ENCODE measurements at regions not wholly inside any gene's neighbourhood (a gene's known extent, or its start where the extent isn't known, plus 50 kb on each side); places are given as distances from the start of the nearest gene placed in this dataset.
"Not testable (repeated sequence)": the region's sequence is repeated elsewhere in the genome, so short reads cannot be mapped to it uniquely, and the experiment has no call there.

- H3K9me3 ChIP-seq (ENCODE audit: control insufficient read depth, insufficient read depth, low read depth, low read length), result no peaks in the 10 kb centered on the region
- DNase-seq (ENCODE audit: low read depth in 2 of 2), result no peak
Measured at GRCh38 chr7:65453341-65454030, 79.8 kb downstream of the ZNF92 start.

GRCh38 chr7:65454469-65454868 lies 80.8 kb downstream of the ZNF92 start:
- no peak for DNase-seq (ENCODE audit: low read depth in 2 of 2)
- H2AFZ ChIP-seq (ENCODE audit: low read length), result no peak overlapping the region
- H3K9me3 ChIP-seq (ENCODE audit: control insufficient read depth, insufficient read depth, low read depth, low read length), result no peaks in the 10 kb centered on the region
- H3K27ac ChIP-seq (ENCODE audit: insufficient read depth, low read length), result no peak overlapping the region
- H3K27me3 ChIP-seq (ENCODE audit: control insufficient read depth, insufficient read depth, low read length), result no peaks in the 10 kb centered on the region
- H3K4me1 ChIP-seq (ENCODE audit: control insufficient read depth, extremely low read depth, insufficient read depth, low read length), result no peaks in the 10 kb centered on the region
- H3K79me2 ChIP-seq (ENCODE audit: control insufficient read depth, insufficient read depth, low read length), result no peaks in the 10 kb centered on the region
- no peak overlapping the region for H3K4me3 ChIP-seq (replicated peaks in 1 of 4; ENCODE audit: control extremely low read depth in 1 of 4, insufficient read depth in 1 of 4, low read depth in 3 of 4, low read length in 4 of 4)
- no peak overlapping the region for H3K9ac ChIP-seq (ENCODE audit: insufficient read depth, low read length)
- H4K20me1 ChIP-seq (ENCODE audit: control insufficient read depth, extremely low read depth, insufficient read depth, low read length), result no peaks in the 10 kb centered on the region
- no peak for TF ChIP-seq EZH2 (IDR thresholded peaks at IDR 0.05; ENCODE audit: low read length, missing control alignments)
- TF ChIP-seq CTCF (conservative IDR thresholded peaks at IDR 0.05 in 1 of 2, IDR thresholded peaks at IDR 0.05 in 1 of 2; ENCODE audit: low read depth in 1 of 2, low read length in 2 of 2), result no peak
- H3K4me2 ChIP-seq (ENCODE audit: extremely low read depth, insufficient read depth, low read length), result no peak overlapping the region
- H3K36me3 ChIP-seq (ENCODE audit: control insufficient read depth, insufficient read depth, low read length), result no peaks in the 10 kb centered on the region

More at GRCh38 chr7:65453341-65454030, 79.8 kb downstream of the ZNF92 start:
- H2AFZ ChIP-seq (ENCODE audit: low read length), result no peak overlapping the region
- no peaks in the 10 kb centered on the region for H3K36me3 ChIP-seq (ENCODE audit: control insufficient read depth, insufficient read depth, low read length)
- TF ChIP-seq CTCF (conservative IDR thresholded peaks at IDR 0.05 in 1 of 2, IDR thresholded peaks at IDR 0.05 in 1 of 2; ENCODE audit: low read depth in 1 of 2, low read length in 2 of 2), result no peak
- TF ChIP-seq EZH2 (IDR thresholded peaks at IDR 0.05; ENCODE audit: low read length, missing control alignments), result no peak
- no peak overlapping the region for H3K4me3 ChIP-seq (replicated peaks in 1 of 4; ENCODE audit: control extremely low read depth in 1 of 4, insufficient read depth in 1 of 4, low read depth in 3 of 4, low read length in 4 of 4)
- H3K27me3 ChIP-seq (ENCODE audit: control insufficient read depth, insufficient read depth, low read length), result no peaks in the 10 kb centered on the region
- no peak overlapping the region for H3K9ac ChIP-seq (ENCODE audit: insufficient read depth, low read length)
- H3K4me2 ChIP-seq (ENCODE audit: extremely low read depth, insufficient read depth, low read length), result no peak overlapping the region
- H3K79me2 ChIP-seq (ENCODE audit: control insufficient read depth, insufficient read depth, low read length), result no peaks in the 10 kb centered on the region
- no peak overlapping the region for H3K27ac ChIP-seq (ENCODE audit: insufficient read depth, low read length)
- no peaks in the 10 kb centered on the region for H3K4me1 ChIP-seq (ENCODE audit: control insufficient read depth, extremely low read depth, insufficient read depth, low read length)
- H4K20me1 ChIP-seq (ENCODE audit: control insufficient read depth, extremely low read depth, insufficient read depth, low read length), result no peaks in the 10 kb centered on the region

- H3K27ac ChIP-seq (ENCODE audit: insufficient read depth, low read length); H3K9me3 ChIP-seq (ENCODE audit: control insufficient read depth, insufficient read depth, low read depth, low read length); H3K4me2 ChIP-seq (ENCODE audit: extremely low read depth, insufficient read depth, low read length); H3K9ac ChIP-seq (ENCODE audit: insufficient read depth, low read length); DNase-seq (ENCODE audit: low read depth in 2 of 2); H3K4me1 ChIP-seq (ENCODE audit: control insufficient read depth, extremely low read depth, insufficient read depth, low read length); H3K4me3 ChIP-seq (replicated peaks in 1 of 4; ENCODE audit: control extremely low read depth in 1 of 4, insufficient read depth in 1 of 4, low read depth in 3 of 4, low read length in 4 of 4); H2AFZ ChIP-seq (ENCODE audit: low read length); H3K79me2 ChIP-seq (ENCODE audit: control insufficient read depth, insufficient read depth, low read length); H3K27me3 ChIP-seq (ENCODE audit: control insufficient read depth, insufficient read depth, low read length); H4K20me1 ChIP-seq (ENCODE audit: control insufficient read depth, extremely low read depth, insufficient read depth, low read length); H3K36me3 ChIP-seq (ENCODE audit: control insufficient read depth, insufficient read depth, low read length): not testable (repeated sequence)
Measured at GRCh38 chr7:65455050-65455449, 81.4 kb downstream of the ZNF92 start.

All from fibroblast of lung (primary cell).